NOMO-1 treated with dmso at 0.1 percent for 144 hours (cell line): ENCODE measurements at regions not wholly inside any gene's neighbourhood (a gene's known extent, or its start where the extent isn't known, plus 50 kb on each side); places are given as distances from the start of the nearest gene placed in this dataset.

ENCODE experiments used
- DNase-seq: peaks from one replicate; lab custom pipeline; 2025; ENCODE audit not compliant: unreplicated experiment; lab: John Stamatoyannopoulos, UW

GRCh38 chrX:39525758-39526157 is 572.0 kb downstream of the BCOR start:
- no peak for DNase-seq

GRCh38 chrX:39527025-39527424 is 570.7 kb downstream of the BCOR start:
- DNase-seq = no peak

- no peak for DNase-seq
These were observed 569.4 kb downstream of the BCOR start for GRCh38 chrX:39528161-39528916.

DNA sequence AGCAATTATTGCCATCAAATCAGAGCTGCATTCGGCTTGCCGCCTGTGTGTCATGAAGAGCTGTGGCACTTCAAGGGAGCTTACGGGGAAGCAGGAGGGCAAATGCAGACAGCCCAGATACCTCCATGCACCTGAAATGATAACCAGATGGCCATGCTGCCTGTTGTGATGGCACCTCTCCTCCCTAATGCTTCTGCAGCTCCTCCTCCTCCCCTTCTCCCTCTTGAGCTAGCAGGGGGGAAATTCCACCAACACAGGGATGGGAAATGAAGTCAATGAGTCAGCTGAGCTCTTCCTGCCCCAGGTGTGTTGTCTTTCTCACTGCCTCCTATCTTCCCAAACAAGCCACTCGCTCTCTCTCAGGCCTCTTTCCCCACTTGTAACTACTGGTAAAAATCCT is 565.0 kb downstream of the BCOR start:
- no peak for DNase-seq

GRCh38 chrX:39534949-39535348 is 562.8 kb downstream of the BCOR start:
- no peak for DNase-seq

- DNase-seq = no peak
These were observed 561.5 kb downstream of the BCOR start for GRCh38 chrX:39536211-39536610.

GRCh38 chrX:39541881-39542280 is 555.9 kb downstream of the BCOR start:
- no peak for DNase-seq

DNA sequence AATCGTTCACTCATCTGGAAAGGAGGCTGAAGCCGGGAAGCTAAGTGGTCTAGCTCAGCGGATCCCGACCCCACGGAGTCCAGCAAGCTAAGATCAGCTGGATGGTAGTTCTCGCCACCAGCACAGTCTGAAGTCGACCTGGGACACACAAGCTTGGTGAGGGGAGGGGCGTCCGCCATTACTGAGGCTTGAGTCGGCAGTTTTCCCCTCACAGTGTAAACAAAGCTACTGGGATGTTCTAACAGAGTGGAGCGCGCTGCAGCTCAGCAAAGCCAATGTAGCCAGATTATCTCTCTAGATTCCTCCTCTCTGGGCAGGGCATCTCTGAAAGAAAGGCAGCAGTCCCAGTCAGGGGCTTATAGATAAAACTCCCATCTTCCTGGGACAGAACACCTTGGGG is 555.4 kb downstream of the BCOR start:
- DNase-seq = no peak

DNA sequence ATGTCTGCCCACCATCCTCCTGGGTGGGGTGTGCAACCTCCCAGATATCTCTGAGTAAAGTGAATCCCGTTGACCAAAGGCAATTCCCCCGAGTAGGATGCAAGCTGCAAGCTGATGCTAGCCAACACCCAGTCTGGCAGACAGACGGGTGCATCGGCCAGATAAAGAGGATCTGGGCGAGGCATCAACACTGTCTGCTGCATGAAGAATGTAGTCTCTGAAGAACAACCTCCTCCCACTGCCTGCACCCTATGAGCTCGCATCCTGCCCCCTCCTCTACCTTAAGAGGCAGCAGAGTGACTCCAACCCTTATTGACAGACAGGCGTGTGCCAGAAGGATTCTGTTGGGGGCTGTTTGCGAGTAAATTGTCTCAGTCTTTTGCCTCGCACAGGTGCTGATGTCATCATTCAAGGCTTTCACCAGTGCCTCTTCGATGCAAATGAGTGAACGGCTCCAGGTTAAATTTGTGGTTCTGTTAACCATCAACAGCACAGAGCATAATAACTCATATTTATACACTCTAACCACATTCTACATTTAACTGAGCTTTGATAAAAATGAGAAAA is 546.9 kb downstream of the BCOR start:
- no peak for DNase-seq

DNA sequence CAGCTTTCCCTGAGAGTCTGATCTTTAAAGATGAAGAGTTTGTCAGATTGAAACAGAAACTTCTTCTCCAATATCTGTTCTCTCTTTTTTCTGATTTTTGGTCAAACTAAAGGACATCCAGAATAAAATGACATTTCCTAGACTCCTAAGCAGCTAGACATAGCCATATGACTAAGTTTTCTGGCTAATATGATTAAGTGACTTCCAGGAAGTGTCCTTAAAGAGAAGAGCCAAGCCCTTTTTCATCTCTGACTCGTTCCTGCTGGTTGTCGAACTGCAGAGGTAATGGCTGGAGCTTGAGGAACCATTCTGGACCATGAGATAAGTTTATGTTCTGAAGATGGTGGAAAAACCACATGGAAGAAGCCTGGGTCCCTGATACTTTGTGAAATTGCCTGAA is 546.0 kb downstream of the BCOR start:
- DNase-seq = no peak

GRCh38 chrX:39555431-39555830 is 542.3 kb downstream of the BCOR start:
- no peak for DNase-seq

DNA sequence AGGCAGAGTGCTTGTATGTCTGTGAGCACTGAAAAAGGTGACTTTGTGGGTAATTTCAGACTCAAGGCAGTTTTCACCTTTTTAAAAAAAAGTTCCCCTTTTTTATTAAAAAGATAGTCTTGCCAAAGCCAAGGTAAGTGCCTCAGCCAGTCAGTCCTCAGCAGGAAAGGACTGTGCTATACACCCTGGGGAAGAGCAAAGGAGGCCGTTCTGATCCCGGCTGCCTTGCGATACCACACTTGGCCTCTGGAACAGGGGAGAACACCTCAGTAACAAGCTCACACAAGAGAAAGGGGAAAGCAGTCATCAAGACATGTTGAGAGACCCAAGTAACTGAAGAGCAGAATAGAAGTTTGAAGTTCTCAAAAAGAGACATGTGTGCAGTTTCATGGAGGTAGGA is 541.7 kb downstream of the BCOR start:
- DNase-seq = no peak

- DNase-seq = no peak
These were observed 538.5 kb downstream of the BCOR start for GRCh38 chrX:39559229-39559628.

DNA sequence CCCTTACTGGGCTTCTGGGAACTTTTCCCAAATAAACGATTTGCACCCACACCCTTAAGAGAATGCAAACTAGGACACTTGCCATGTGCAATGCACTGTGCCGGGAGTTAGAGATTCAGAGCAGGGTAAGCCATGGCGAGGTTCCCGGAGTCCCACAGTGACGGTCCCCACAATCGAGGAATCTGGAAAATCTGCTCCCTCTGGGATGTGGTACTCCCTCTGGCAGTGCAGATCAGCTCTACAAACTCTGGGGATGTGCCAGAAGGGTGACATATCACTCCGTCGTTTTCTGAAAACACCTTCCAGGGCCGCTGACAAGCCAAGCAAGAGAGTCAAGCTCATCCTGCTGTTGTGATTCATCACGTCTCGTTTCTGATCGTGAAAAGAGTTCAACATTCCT is 537.5 kb downstream of the BCOR start:
- no peak for DNase-seq

DNA sequence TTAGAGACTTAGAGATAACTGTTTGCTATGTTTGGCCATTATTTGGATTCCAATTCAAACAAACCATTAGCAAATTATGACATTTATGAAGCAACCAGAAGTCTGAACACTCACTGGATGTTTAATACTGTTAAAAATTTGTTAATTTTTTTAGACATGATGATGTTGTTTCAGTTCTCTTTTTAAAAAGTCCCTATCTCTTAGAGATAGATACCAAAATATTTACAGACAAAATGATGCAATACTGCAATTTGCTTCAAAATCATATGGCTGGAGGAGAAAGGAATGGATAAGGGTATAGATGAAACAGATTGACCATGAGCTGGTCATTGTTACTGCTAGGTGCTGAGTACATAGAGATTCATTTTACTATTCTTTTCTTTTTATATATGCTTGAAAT is 534.6 kb downstream of the BCOR start:
- no peak for DNase-seq

DNA sequence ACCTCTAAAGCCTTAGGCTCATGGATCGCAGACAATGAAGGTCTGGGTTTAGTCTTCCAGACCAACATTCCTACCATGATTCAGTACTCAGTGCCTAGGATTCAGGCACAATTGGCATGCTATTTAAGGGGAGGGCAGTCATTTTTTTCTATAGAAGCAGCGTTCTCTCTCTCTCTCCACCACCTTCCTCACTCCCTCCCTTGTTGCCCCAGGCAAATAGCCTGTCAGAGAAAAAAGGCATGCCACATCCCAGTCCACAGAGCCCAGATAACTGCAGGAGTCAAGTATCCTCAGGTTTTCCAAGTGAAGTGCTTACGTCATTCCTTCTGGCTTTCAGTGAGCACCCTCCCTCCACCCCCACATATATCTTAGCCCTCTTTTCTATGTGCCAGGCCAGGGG is 533.0 kb downstream of the BCOR start:
- DNase-seq = no peak

- no peak for DNase-seq
These were observed 523.6 kb downstream of the BCOR start for GRCh38 chrX:39574178-39574577.

DNA sequence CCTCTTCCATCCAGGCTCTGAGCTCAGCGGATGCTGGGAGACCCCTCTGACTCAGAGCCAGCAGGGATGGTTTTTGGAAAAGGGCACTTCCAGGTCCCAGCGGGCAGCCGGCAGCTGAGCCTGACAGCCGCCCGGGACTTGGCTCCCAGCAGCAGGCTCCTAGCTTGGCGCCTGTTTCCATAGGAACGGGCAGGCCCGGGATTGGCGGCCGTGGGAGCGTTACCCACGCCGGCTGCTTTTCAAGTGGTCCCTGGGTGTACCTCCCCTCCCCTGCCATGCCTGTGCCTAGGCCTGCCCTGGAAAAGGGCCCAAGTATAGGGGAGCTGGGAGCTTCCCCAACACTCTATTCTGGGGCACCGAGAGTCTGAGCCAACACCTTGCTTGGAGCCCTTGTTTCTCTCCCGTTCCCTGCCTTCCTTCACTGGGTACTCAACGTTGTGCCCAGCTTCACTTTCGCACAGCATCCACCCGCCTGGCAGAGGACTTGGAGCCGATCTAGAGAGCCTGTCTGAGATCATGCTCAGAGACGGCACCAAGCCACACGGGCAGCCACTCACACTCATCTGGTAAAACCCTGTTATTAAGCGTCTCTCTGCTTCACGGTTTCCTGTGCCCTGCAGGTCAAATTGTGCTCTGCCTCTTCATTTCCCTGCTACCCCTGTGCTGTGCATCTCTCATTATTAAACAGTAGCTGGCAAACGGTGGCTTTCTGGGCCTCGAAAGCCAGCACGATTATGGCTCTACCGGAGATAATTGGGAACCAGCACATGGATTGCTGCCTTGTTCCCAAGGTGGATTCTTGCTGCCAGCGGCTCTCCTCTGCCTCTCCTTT is 521.5 kb downstream of the BCOR start:
- no peak for DNase-seq

GRCh38 chrX:39577206-39577984 is 520.4 kb downstream of the BCOR start:
- DNase-seq = no peak

DNA sequence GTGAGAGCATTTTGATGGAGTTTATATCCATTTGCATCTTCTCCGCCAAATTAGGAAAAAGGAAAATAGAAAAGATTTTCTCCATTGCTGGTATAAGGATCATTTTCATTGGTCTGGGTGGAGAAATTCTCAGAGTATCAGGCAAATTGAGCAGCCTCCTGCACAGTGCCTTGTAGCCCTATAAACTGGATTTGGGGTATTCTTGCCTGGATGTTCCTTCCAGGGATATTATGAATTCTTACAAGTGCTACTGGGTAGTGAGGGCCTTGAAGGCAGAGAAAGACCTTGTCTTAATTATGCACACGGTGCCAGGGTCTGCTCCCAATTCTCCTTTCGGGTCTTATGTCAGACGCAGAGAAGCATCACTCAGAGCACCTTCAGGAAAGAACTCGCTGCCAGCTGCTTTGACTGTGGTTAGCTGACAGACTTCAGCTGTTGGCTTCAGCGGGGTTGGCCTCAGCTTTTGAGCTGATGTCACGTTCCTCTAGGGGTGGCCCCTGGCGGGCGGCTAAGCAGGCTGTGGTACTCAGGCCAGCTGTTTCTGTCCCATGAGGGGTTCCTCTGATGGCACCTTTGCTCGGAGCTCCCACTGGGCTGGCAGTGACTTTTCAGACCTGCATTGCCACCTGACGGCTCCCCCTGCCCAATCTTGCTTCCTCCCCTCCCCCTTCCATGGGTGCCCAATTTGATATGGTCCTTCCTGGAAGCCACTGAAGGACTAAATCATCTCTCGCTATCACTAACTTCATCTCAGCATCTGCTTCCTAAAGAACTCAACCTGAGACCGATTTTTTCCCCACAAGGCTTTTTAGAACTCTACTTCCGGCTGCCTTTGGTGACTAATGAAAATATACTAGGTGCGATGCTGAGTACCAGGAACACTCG is 519.5 kb downstream of the BCOR start:
- no peak for DNase-seq
